ENCODE measurements at regions not wholly inside any gene's neighbourhood (a gene's known extent, or its start where the extent isn't known, plus 50 kb on each side); places are given as distances from the start of the nearest gene placed in this dataset.

- TF ChIP-seq, protein P1, sequence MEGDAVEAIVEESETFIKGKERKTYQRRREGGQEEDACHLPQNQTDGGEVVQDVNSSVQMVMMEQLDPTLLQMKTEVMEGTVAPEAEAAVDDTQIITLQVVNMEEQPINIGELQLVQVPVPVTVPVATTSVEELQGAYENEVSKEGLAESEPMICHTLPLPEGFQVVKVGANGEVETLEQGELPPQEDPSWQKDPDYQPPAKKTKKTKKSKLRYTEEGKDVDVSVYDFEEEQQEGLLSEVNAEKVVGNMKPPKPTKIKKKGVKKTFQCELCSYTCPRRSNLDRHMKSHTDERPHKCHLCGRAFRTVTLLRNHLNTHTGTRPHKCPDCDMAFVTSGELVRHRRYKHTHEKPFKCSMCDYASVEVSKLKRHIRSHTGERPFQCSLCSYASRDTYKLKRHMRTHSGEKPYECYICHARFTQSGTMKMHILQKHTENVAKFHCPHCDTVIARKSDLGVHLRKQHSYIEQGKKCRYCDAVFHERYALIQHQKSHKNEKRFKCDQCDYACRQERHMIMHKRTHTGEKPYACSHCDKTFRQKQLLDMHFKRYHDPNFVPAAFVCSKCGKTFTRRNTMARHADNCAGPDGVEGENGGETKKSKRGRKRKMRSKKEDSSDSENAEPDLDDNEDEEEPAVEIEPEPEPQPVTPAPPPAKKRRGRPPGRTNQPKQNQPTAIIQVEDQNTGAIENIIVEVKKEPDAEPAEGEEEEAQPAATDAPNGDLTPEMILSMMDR (IDR thresholded peaks at IDR 0.05), result no peak
These were observed 72.5 kb downstream of the GTPBP8 start for GRCh38 chr3:113063126-113063894.

DNA sequence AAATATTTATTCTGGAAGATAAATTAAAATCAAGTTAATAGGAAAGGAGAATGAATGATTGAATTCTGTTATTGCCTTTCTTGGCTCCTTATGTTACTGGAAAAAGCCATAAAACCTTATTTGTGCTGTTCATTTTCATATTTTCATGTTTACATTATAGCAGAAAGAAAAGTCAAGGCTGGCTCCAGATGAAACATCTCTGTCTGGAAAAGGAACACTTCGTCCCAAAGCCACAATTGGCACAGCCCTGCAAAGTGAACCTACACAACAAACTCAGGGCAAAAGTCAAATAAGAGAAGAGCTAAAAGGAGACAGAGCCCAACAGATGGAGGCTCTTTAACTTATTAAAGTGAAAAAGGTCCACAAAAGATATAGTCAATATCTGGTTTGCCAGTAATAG lies 73.4 kb downstream of the GTPBP8 start:
- TF ChIP-seq, protein P1 (IDR thresholded peaks at IDR 0.05), result no peak

DNA sequence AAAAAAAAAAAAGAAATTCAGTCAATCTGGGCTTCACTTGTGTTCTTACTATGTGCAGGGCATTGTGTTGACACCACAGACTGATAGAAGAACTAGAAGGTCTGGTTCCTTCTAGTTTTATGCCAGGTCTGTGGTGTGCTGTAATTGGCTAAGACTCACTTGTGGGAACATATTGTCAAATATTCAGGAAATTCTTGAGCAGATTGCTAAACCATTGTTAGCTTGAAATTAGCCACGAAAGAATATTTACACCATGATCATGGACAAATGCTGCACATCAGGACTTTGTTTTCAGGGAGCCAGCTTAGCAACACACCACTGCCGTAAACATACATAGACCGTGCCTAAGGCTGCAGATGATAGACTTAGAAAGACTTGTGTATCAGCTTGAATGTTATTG lies 74.6 kb downstream of the GTPBP8 start:
- TF ChIP-seq, protein P1 (IDR thresholded peaks at IDR 0.05), result no peak

DNA sequence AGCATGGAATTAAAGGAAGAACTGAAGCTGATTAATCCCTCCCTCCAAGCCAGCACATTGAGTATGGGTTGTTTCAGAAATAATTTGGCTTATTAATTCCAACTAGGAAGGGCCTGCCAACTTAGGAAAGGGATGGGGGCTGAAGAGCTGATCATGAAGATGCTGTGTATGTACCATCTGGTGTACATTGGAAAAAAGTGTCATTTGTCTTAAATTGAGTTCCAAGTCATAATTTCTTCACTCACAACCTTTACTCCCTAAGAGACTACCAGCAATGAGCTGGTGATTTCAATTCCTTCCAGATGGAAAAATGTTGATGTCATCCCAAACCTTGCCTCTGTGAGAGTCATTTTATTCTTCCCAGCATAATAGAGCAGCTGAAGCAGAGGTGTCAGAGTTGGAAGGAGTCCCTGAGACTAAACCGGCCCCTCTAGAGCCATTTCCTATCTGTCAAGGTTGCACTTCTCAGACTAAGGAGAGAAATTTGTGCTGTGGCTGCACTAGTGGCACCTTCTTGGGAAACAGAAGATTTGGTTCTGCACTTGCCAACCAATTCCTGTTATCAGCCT lies 79.4 kb downstream of the GTPBP8 start:
- TF ChIP-seq, protein P1 (IDR thresholded peaks at IDR 0.05), result no peak

DNA sequence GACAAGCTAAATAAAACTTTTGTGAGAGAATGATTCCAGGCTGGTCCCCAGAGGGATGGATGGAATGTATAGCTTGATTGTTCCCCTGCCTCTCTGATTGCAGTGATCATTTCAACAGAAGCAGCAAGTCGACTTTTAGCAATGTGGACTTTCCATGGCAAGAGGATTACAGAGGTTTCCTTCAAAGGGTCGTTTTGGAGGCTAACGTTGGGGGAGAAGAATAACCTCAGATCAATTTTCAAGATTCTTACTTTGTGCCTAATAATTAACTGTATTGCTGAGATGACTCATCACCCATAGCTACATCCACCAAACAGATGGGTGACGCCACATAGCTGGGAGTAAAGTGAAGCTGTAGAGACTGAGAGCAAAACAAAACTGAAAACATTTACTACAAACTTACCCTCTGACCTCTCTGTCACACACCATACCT lies 79.9 kb downstream of the GTPBP8 start:
- TF ChIP-seq, protein P1 (IDR thresholded peaks at IDR 0.05), result no peak

DNA sequence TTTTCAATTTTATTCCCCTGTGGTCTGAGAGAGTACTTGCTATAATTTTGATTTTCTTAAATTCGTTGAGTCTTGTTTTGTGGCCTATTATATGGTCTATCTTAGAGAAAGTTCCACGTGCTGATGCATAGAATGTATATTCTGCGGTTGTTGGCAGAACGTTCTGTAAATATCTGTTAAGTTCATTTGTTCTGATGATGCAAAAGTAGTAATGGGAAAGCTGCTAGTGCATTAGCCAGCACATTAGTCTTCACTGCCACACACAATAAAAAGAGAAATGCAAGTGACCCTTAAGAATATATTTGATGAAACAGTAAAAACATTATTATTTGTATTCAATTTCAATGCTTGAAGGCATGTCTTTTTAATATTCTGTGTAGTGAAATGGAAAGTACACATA lies 84.8 kb downstream of the GTPBP8 start:
- TF ChIP-seq, protein P1 (IDR thresholded peaks at IDR 0.05), result no peak

- TF ChIP-seq, protein P1 (IDR thresholded peaks at IDR 0.05), result no peak
These were observed 88.6 kb downstream of the GTPBP8 start for GRCh38 chr3:113079218-113079961.

All from LNCAP (cell line).